K562 (cell line): ENCODE measurements at regions not wholly inside any gene's neighbourhood (a gene's known extent, or its start where the extent isn't known, plus 50 kb on each side); places are given as distances from the start of the nearest gene placed in this dataset.

Experiments used
- ATAC-seq: fragments of 200-7000 bp; cut with Tn5 transposase; 3 replicates; pipeline ENCODE4 v1.9.1; 2020; ENCODE audit warnings: moderate library complexity
- BruUV-seq: library from RNA; stranded (reverse); fragments of 400-500 nt; replicated peaks from 2 replicates; lab custom pipeline; 2021; lab: Mats Ljungman, UMichigan
- CTCF ChIA-PET: fragments of 300-600 bp; formaldehyde crosslinking; extraction: SDS; loops from one replicate; lab custom pipeline; 2021; ENCODE audit warnings: low intra/inter-chr PET ratio; lab: Yijun Ruan, JAX
- POLR2A ChIA-PET: fragments of 300-600, 350-650 bp; sonication (Branson Sonifier 250); formaldehyde crosslinking; extraction: SDS; loops from one replicate; lab custom pipeline; 2021; ENCODE audit warnings: antibody characterized with exemption, inconsistent platforms; lab: Yijun Ruan, JAX
- DNase-seq, 4 experiments: peaks; one replicate each; pipeline versions ENCODE4 v3.0.0 to v3.0.0-alpha.2; 2011 to 2018; ENCODE audit warnings: low spot score in 3 of 4, mixed read lengths in 3 of 4; ENCODE audit errors: extremely low read depth in 1 of 4
- FAIRE-seq: peaks from 2 replicates; lab custom pipeline; 2011; peaks lifted over from hg19 to GRCh38; lab: Jason Lieb, UNC
- H2AFZ ChIP-seq: 2 replicates; pipeline ENCODE4 v1.6.0; 2011; ENCODE audit warnings: low read depth, low read length, control low read depth, inconsistent platforms
- H3K27ac ChIP-seq: fragments of 200-600 bp; 3 replicates; pipeline ENCODE4 v1.8.0; 2011; ENCODE audit warnings: low read depth, mild to moderate bottlenecking, control low read depth, inconsistent platforms, low read length, moderate library complexity, mixed read lengths; ENCODE audit errors: extremely low read depth
- H3K27me3 ChIP-seq, 2 experiments: fragments of 300-600 bp in 1 of 2; 2 replicates in 1 of 2; 3 replicates in 1 of 2; pipeline versions ENCODE4 v1.6.0 to v1.8.0; 2011; ENCODE audit warnings: inconsistent platforms in 2 of 2, low read length in 2 of 2, mild to moderate bottlenecking in 1 of 2, mixed read lengths in 1 of 2, moderate library complexity in 1 of 2; ENCODE audit not compliant: control insufficient read depth in 2 of 2, insufficient read depth in 2 of 2
- H3K36me3 ChIP-seq: fragments of 300-600 bp; 3 replicates; pipeline ENCODE4 v1.8.0; 2011; ENCODE audit warnings: mild to moderate bottlenecking, low read length, inconsistent platforms; ENCODE audit not compliant: control insufficient read depth, insufficient read depth
- H3K4me1 ChIP-seq, 2 experiments: fragments of 200-600 bp in 1 of 2; replicated peaks in 1 of 2; 2 replicates in 1 of 2; 3 replicates in 1 of 2; pipeline versions ENCODE4 v1.5.1 to v1.8.0; 2011; ENCODE audit warnings: inconsistent platforms in 2 of 2, low read length in 2 of 2, mild to moderate bottlenecking in 1 of 2, mixed read lengths in 1 of 2, moderate library complexity in 1 of 2; ENCODE audit not compliant: control insufficient read depth in 2 of 2, insufficient read depth in 2 of 2
- H3K4me2 ChIP-seq: 2 replicates; pipeline ENCODE4 v1.6.1; 2011; ENCODE audit warnings: low read length, control low read depth, inconsistent platforms, mixed read lengths; ENCODE audit not compliant: insufficient read depth
- H3K4me3 ChIP-seq: fragments of 200-600 bp; sonication (generic), shearing (Covaris generic); 2 replicates; pipeline ENCODE4 v1.5.1; 2016; ENCODE audit warnings: control low read depth, inconsistent platforms
- H3K79me2 ChIP-seq: fragments of 200-600 bp; 3 replicates; pipeline ENCODE4 v1.8.0; 2011; ENCODE audit warnings: low read length, inconsistent platforms; ENCODE audit not compliant: control insufficient read depth, insufficient read depth
- H3K9ac ChIP-seq, 2 experiments: 2 replicates each; pipeline versions ENCODE4 v1.6.0 to v1.6.1; 2011; ENCODE audit warnings: low read depth in 2 of 2, low read length in 2 of 2, control low read depth in 1 of 2, inconsistent platforms in 1 of 2, mild to moderate bottlenecking in 1 of 2, mixed read lengths in 1 of 2; ENCODE audit not compliant: insufficient read depth in 1 of 2
- H3K9me1 ChIP-seq: one replicate; pipeline ENCODE4 v1.6.0; 2011; ENCODE audit warnings: inconsistent platforms, mild to moderate bottlenecking, low read length, moderate library complexity; ENCODE audit not compliant: control insufficient read depth, insufficient read depth
- H3K9me3 ChIP-seq: replicated peaks from 2 replicates; pipeline ENCODE4 v1.5.1; 2011; ENCODE audit warnings: low read depth, low read length, inconsistent platforms; ENCODE audit not compliant: control insufficient read depth, insufficient read depth
- H4K20me1 ChIP-seq: replicated peaks from 2 replicates; pipeline ENCODE4 v1.6.1; 2011; ENCODE audit warnings: low read length, inconsistent platforms, mixed read lengths; ENCODE audit not compliant: control insufficient read depth, insufficient read depth
- DIDO1 ChIP-seq: fragments of 450-650 bp; IDR thresholded peaks from 2 replicates; pipeline ENCODE4 v1.6.1; 2016; ENCODE audit warnings: low read depth, missing biosample characterization, missing genetic modification characterization
- GATA2 ChIP-seq: sonication (generic); formaldehyde crosslinking; IDR thresholded peaks from 2 replicates; pipeline ENCODE4 v1.4.0; 2020; ENCODE audit warnings: mild to moderate bottlenecking, missing genetic modification reagents
- KAT8 ChIP-seq: fragments of 450-650 bp; IDR thresholded peaks from 2 replicates; pipeline ENCODE4 v1.6.1; 2016; ENCODE audit warnings: low read depth, mild to moderate bottlenecking
- MED1 ChIP-seq: sonication (generic); formaldehyde crosslinking; IDR thresholded peaks from 2 replicates; pipeline ENCODE4 v1.8.1; 2023; ENCODE audit warnings: missing genetic modification reagents, borderline replicate concordance
- RB1 ChIP-seq: fragments of 450-650 bp; IDR thresholded peaks from 2 replicates; pipeline ENCODE4 v1.6.1; 2017; ENCODE audit warnings: low read depth, mild to moderate bottlenecking
- RBFOX2 ChIP-seq: fragments of 200-400 bp; formaldehyde crosslinking; IDR thresholded peaks from 2 replicates; pipeline ENCODE4 v1.6.1; 2017; ENCODE audit warnings: low read depth, mild to moderate bottlenecking, low read length, moderate library complexity
- ZFP1 ChIP-seq: fragments of 450-650 bp; formaldehyde crosslinking; IDR thresholded peaks from 2 replicates; pipeline ENCODE4 v1.4.0; 2020; ENCODE audit warnings: mild to moderate bottlenecking, mixed read lengths
- ZFP36 ChIP-seq: fragments of 150-350 bp; IDR thresholded peaks from 2 replicates; pipeline ENCODE4 v1.6.1; 2018; ENCODE audit warnings: low read length, low read depth; ENCODE audit not compliant: partially characterized antibody
- ZFPM2 ChIP-seq: fragments of 250-450 bp; sonication (Bioruptor Pico); IDR thresholded peaks from 2 replicates; pipeline ENCODE4 v1.5.1; 2022; ENCODE audit warnings: mild to moderate bottlenecking
- ZNF263 ChIP-seq: sonication (generic); formaldehyde crosslinking; IDR thresholded peaks from 2 replicates; pipeline ENCODE4 v1.8.0; 2022; ENCODE audit warnings: mild to moderate bottlenecking, missing genetic modification reagents, borderline replicate concordance
- WGBS: fragments of 100-300 bp; shearing (Covaris generic); methylation state at CpG from one replicate; pipeline ENCODE4 v1.1.6; 2016; ENCODE audit warnings: low coverage, mixed read lengths; ENCODE audit not compliant: insufficient coverage; ENCODE audit errors: missing lambda C conversion rate; 5-methylcytosine and 5-hydroxymethylcytosine counted together
- in situ Hi-C: fragments of 300-500 bp; cut with MboI; formaldehyde crosslinking; loops from 4 replicates; pipeline ENCODE4 v1.15.0; 2018; ENCODE audit warnings: inconsistent platforms, mixed read lengths
- intact Hi-C: fragments of 100-400 bp; cut with micrococcal nuclease; formaldehyde crosslinking; loops from 2 replicates; pipeline ENCODE4 v1.14.2; 2022
- TF ChIP-seq, protein P1 (sequence below), 2 experiments: fragments of 450-650 bp in 1 of 2; sonication (generic) in 1 of 2; formaldehyde crosslinking in 1 of 2; IDR thresholded peaks; 2 replicates each; pipeline versions ENCODE4 v1.7.1 to v1.9.0; 2016 to 2022; ENCODE audit warnings: inconsistent platforms in 1 of 2, mild to moderate bottlenecking in 1 of 2, missing genetic modification reagents in 1 of 2
- TF ChIP-seq, protein P2 (sequence below): fragments of 450-650 bp; formaldehyde crosslinking; conservative IDR thresholded peaks from 2 replicates; pipeline ENCODE4 v1.4.0; 2022; ENCODE audit warnings: mild to moderate bottlenecking, missing genetic modification characterization

- BruUV-seq: no TSS peak
- no peak overlapping the region; a peak in 1 of 4 replicates for H3K9ac ChIP-seq
- in situ Hi-C loops: no loop called here
- intact Hi-C loops: no loop called here
- H2AFZ ChIP-seq: no peak overlapping the region
- peaks cover 0 to 20% of the 10 kb centered on the region in 2 experiments; a peak in 3 of 5 replicates for H3K27me3 ChIP-seq
- H3K4me3 ChIP-seq: no peak overlapping the region
- no peak for ATAC-seq
- peaks cover 0 to 3% of the 10 kb centered on the region in 2 experiments; a peak in 1 of 5 replicates for H3K4me1 ChIP-seq
- H4K20me1 ChIP-seq: no peaks in the 10 kb centered on the region
- no peak for FAIRE-seq
- ChIA-PET CTCF (no interaction called here), POLR2A (interaction anchor here (0.5 to 1.2 kb wide), 4 partner anchors 9 to 133 kb away, joined by 3 read pairs; no protein-coding TSS in a partner anchor)
- H3K4me2 ChIP-seq: no peak overlapping the region
- no peaks in the 10 kb centered on the region for H3K36me3 ChIP-seq
- H3K9me3 ChIP-seq: no peaks in the 10 kb centered on the region
- WGBS: 1% methylated on average over 14 of the region's 15 CpGs
- no peaks in the 10 kb centered on the region for H3K79me2 ChIP-seq
- no peak for DNase-seq
- H3K9me1 ChIP-seq: no peaks in the 10 kb centered on the region
- H3K27ac ChIP-seq: no peak overlapping the region
- TF ChIP-seq DIDO1 (tag) (no peak), MED1 (CRISPR knock-in tag) (no peak), ZFPM2 (no peak), ZNF263 (no peak), ZFP1 (CRISPR knock-in tag) (no peak), GATA2 (CRISPR knock-in tag) (no peak), RBFOX2 (no peak), RB1 (no peak), ZFP36 (no peak), KAT8 (no peak)
- TF ChIP-seq, protein P1, sequence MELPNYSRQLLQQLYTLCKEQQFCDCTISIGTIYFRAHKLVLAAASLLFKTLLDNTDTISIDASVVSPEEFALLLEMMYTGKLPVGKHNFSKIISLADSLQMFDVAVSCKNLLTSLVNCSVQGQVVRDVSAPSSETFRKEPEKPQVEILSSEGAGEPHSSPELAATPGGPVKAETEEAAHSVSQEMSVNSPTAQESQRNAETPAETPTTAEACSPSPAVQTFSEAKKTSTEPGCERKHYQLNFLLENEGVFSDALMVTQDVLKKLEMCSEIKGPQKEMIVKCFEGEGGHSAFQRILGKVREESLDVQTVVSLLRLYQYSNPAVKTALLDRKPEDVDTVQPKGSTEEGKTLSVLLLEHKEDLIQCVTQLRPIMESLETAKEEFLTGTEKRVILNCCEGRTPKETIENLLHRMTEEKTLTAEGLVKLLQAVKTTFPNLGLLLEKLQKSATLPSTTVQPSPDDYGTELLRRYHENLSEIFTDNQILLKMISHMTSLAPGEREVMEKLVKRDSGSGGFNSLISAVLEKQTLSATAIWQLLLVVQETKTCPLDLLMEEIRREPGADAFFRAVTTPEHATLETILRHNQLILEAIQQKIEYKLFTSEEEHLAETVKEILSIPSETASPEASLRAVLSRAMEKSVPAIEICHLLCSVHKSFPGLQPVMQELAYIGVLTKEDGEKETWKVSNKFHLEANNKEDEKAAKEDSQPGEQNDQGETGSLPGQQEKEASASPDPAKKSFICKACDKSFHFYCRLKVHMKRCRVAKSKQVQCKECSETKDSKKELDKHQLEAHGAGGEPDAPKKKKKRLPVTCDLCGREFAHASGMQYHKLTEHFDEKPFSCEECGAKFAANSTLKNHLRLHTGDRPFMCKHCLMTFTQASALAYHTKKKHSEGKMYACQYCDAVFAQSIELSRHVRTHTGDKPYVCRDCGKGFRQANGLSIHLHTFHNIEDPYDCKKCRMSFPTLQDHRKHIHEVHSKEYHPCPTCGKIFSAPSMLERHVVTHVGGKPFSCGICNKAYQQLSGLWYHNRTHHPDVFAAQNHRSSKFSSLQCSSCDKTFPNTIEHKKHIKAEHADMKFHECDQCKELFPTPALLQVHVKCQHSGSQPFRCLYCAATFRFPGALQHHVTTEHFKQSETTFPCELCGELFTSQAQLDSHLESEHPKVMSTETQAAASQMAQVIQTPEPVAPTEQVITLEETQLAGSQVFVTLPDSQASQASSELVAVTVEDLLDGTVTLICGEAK (IDR thresholded peaks at IDR 0.05): no peak
- TF ChIP-seq, protein P1 (CRISPR knock-in tag; IDR thresholded peaks at IDR 0.05): no peak
- TF ChIP-seq, protein P2, sequence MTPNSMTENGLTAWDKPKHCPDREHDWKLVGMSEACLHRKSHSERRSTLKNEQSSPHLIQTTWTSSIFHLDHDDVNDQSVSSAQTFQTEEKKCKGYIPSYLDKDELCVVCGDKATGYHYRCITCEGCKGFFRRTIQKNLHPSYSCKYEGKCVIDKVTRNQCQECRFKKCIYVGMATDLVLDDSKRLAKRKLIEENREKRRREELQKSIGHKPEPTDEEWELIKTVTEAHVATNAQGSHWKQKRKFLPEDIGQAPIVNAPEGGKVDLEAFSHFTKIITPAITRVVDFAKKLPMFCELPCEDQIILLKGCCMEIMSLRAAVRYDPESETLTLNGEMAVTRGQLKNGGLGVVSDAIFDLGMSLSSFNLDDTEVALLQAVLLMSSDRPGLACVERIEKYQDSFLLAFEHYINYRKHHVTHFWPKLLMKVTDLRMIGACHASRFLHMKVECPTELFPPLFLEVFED (CRISPR knock-in tag): no peak
Measured at GRCh38 chr10:42970451-42971250, 106.2 kb upstream of the RET start.
